ENCODE measurements at regions not wholly inside any gene's neighbourhood (a gene's known extent, or its start where the extent isn't known, plus 50 kb on each side); places are given as distances from the start of the nearest gene placed in this dataset.
"Not testable (repeated sequence)": the region's sequence is repeated elsewhere in the genome, so short reads cannot be mapped to it uniquely, and the experiment has no call there.

DNA sequence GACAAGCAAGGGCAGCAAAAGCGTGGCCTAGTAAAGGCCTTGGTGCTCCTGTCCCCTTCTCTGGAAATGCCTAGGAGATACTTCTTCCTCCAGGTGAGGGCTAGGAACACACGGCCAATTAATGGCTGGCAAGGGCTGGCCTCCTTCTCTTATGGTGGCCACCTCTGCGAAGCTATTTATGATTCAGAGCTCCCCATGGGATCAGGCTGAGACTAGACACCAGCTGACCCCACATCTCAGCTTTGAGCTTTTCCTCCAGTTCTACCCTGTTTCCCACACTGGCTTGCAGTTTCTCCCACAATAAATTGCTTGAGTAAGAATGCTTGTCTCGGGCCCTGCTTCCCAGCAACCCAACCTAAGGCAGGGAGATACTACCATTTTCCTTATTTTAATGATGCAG, 53.7 kb downstream of the CAMK2N1 start:
- DNase-seq = no peak

GRCh38 chr1:20431176-20431460, 54.9 kb downstream of the CAMK2N1 start:
- no peak for DNase-seq

DNA sequence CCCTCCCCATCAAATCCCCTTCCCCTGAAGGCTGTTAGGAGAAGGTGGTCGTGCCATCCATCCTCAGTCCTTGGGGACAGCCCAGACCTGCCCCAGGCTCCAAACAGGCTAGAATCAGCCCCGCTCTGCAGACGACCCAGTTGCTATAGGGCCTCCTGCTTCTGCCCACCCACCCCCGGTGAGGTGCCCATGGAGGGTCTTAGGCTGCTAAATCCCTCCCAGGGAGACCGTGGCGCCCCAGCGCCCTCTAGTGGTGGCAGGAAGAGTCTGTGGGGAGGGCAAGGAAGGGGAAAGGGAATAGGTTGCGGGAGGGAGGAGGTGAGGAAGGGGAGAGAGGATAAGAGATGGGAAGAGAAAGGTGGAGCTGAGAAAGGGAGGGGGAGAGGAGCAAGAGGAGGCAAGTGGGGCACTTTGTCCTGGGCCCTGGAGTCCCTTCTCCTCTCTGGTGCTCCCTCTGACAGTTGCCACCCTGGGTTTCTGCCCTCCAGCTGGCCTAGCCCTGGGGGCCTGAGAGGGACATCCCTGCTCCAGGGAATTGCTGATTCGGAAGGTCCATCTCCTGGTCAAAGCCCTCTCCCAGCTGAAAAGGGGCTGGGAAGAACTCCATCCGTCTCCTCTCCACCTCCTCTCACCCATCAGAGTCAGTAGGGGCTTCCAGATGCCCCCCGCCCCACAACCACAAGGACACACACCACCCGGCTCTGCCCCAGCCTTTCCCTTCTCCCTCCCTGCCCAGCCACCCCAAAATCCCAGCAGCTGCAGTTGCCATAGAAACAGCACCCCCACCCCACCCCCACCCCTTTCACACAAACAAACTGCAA, 55.4 kb downstream of the CAMK2N1 start:
- no peak for DNase-seq

- no peak for DNase-seq
Observed at GRCh38 chr1:20429296-20429695, 56.7 kb downstream of the CAMK2N1 start.

GRCh38 chr1:20428841-20429240, 57.2 kb downstream of the CAMK2N1 start:
- no peak for DNase-seq

GRCh38 chr1:20426923-20427322, 59.1 kb downstream of the CAMK2N1 start:
- peak; percentile 60 for DNase-seq

GRCh38 chr1:20426371-20426770, 59.6 kb downstream of the CAMK2N1 start:
- DNase-seq = no peak

GRCh38 chr1:20425622-20426021, 60.4 kb downstream of the CAMK2N1 start:
- DNase-seq = no peak

DNA sequence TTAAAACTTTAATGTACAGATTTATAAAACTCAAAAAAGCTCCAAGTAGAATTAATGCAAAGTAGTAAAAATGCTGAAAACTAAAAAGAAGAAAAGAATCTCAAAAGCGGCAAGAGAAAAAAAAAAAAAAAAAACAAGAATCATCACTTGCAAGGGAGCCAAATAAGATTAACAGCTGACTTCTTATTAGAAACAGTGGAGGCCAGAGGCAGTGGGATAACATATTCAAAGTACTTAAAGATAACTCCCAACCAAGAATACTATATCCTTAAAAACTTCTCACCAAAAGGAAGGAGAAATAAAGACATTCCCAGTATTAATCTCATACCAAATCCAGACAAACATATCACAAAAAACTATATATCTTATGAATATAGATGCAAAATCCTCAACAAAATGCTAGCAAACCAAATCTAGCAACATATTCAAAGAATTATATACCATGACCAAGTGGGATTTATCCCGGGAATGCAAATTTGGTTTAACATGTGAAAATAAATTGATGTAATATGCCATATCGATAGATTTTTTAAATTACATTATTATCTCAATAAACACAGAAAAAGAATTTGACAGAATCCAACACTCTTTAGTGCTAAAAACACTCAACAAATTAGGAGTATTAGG, 62.7 kb downstream of the CAMK2N1 start:
- DNase-seq = no peak

DNA sequence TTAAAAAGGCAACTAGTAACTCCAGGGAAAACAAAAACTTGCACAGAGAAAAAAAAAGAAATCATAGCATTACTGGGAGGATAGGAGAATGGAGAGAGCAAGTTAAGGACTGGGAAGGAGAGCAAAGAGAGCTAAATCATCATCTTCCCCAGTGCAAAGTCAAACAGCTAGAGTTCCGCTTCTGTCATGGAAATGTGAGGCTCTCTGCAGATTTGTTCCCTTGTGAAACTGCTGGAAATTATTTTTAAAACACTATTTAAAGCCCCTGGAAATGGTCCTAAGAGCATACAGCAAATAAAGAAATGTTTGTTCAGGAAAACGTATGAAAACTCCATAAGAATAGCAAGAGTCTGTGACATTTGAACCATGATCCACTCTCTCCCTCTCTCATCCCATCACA, 64.6 kb downstream of the CAMK2N1 start:
- DNase-seq = no peak

GRCh38 chr1:20417581-20417980, 68.4 kb downstream of the CAMK2N1 start:
- DNase-seq = no peak

DNA sequence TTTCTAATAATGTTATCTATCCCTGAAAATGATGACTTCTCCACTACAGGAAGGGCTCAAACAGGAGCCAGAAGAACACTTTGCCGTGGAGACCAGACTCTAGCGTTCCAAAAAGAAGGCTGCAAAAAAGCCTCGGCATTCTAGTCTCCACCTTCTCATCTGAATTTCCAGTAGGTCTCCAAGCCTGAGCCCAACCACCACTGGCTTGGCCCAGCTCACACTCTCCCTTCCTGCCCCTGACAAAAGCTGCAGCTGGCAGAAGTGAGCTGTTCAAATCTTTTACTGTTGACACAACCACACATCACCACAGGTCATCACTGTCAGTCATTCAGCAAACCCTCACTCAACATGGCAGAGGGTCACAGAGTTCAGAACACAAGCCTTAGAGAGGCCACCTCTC, 69.3 kb downstream of the CAMK2N1 start:
- DNase-seq = no peak

DNA sequence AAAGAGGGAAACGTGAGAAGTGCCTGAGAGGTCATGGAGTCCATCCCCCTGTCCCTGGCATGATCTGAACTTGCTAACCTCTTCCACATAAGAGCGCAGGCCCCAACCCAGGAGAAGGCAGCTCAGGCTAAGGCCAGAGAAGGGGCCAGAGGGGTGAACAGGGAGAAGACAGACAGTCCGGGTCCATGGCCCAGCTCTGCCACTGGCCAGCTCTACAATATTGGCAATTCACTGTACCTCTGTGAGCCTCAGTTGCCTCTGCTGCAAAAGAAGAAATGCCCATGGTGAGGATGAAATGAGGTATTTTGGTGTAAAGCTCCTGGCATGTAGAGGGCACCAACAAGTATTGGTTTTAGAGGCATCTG, 72.3 kb downstream of the CAMK2N1 start:
- no peak for DNase-seq

DNA sequence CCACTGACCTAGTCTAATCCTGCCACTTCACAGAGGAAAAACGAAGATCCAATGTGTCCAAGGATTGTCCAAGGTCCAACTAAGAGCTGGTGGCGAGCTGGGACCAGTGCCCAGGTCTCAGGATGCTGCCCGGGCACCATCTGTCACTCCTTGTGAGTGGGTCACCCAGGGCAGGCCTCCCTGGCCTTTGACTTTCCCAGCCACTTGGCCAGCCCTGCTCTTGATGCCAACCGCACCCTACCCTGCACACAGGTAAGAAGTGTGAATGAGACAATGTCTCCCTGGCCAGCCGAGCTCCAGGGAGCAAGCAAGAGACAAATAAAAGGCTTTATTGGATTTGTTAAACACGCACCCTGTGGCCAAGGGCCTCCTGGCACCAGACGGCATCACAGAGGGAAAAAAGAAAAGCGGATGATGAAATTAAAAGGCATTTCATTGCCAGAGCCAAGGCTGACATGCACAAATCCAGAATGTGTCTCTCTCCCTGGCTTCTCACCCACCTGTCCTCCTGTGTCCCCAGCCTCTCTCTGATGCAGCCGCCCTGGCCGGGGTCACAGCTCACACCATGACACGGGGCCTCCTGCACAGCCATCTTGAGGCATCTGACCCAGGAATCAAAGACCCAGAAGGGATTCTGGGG, 72.8 kb downstream of the CAMK2N1 start:
- DNase-seq = no peak

- peak; percentile 66 for DNase-seq
Observed at GRCh38 chr1:20411196-20411980, 74.6 kb downstream of the CAMK2N1 start.

- DNase-seq = no peak
Observed at GRCh38 chr1:20410503-20410902, 75.5 kb downstream of the CAMK2N1 start.

GRCh38 chr1:20409971-20410370, 76.0 kb downstream of the CAMK2N1 start:
- no peak for DNase-seq

DNA sequence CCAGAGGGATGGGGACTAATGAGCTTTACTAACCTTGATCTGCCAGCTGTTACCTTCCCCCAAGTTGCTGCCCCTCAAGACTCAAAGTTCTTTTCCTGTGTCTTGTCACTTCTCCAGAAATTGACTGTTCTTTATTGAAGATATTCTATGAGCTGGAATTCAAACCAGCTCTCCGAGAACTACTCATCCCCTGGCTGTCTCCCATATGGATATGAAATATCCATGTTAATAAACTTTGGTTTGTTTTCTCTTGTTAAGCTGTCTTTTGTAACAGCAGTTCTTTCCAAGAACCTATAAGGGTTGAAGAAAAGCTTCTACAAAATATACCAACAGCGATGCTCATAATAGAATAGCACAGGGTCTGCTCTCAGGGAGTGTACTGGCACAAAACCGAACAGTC, 77.0 kb downstream of the CAMK2N1 start:
- DNase-seq = no peak

- DNase-seq = not testable (repeated sequence)
Observed at GRCh38 chr1:20408133-20408650, 77.8 kb downstream of the CAMK2N1 start.

DNA sequence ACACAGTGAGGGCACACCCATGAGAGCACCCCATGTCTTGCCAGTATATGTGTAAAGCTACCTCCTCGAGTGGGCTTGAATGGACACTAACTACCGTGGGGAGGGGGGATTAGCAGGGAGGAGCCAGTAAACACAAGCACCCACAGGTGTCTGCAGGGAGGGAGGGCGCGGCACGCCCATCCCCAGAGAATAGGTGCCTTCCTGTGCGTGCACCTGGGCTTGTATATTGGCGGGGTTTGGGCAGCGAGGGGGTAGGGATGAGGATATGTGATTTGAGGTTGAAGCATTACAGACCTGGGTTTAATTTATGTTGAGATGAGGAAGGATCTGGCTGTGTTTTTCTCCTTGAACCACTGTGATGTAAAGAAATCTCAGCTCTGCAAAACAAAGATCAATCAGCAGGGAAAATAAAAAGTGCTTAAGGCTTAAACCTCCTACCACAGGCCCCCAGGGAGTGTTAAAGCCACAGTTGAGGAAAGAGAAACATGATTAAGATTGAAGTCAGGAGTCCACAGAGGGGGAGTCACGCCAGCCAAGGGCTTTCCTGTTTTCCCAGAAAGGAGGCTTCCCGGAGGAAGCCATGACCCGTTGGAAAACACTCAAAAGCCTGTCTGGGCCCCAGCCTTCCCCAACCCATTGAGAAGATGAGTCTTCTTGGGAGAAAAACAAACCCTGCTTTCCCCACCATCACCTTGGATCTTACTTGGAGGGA, 80.0 kb downstream of the CAMK2N1 start:
- DNase-seq = no peak

DNA sequence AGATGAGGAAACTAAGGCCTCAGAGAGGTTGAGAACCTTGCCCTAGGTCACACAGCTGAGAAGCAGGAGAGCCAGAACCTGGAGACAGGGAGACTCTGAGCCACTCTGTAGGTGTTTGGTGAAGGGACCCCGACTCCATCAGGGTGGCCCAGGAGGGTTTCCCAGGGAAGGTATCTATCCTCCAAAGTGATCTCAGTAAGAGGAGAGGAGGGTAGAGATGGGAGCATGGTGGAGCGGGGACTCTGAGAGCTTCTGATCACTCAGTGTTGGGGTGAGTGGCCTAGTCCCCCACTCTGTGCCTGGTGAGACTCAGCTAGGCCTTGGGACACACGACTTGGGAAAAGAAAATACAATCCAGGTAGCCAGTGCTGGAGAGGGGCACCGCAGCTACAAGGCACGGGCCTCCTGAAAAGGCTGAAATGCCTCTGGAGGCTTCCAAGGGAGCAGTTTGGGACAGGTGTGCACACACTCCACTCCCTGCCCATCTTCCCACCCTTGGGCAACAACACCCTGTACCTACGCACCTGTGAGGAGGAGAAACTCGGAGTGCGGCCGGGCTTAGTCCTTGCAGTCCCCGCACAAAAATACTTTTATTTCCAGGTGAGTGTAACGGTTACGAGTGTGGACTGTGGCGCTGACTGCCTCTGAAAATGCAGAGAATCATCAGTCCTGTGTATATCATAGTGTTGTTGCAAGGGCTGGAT, 80.8 kb downstream of the CAMK2N1 start:
- no peak for DNase-seq
